H1 (cell line): ENCODE measurements at regions not wholly inside any gene's neighbourhood (a gene's known extent, or its start where the extent isn't known, plus 50 kb on each side); places are given as distances from the start of the nearest gene placed in this dataset.
A peak's percentile ranks its signal among the peaks of the same experiment; 100 is the strongest.

Experiments used
- CTCF ChIA-PET: fragments of 300-600 bp; sonication (Branson Sonifier 250); formaldehyde crosslinking; loops from one replicate; lab custom pipeline; 2021; ENCODE audit not compliant: partially characterized antibody; lab: Charles Lee
- POLR2A ChIA-PET: fragments of 300-600 bp; sonication (Branson Sonifier 250); formaldehyde crosslinking; loops from one replicate; lab custom pipeline; 2021; ENCODE audit warnings: inconsistent platforms; ENCODE audit not compliant: partially characterized antibody; lab: Charles Lee
- DNase-seq, 2 experiments: peaks; one replicate each; pipeline versions ENCODE4 v3.0.0 to v3.0.0-alpha.2; 2010 to 2022; ENCODE audit warnings: low spot score in 2 of 2, low read depth in 1 of 2, mixed read lengths in 1 of 2
- FAIRE-seq: peaks from 2 replicates; lab custom pipeline; 2011; peaks lifted over from hg19 to GRCh38; lab: Jason Lieb, UNC
- H2AFZ ChIP-seq: 2 replicates; pipeline ENCODE4 v1.8.1; 2012; ENCODE audit warnings: low read length, inconsistent platforms
- H2AK5ac ChIP-seq: 2 replicates; pipeline ENCODE4 v1.6.1; 2013; ENCODE audit warnings: low read depth, low read length
- H2BK120ac ChIP-seq: replicated peaks from 2 replicates; pipeline ENCODE3; 2013; ENCODE audit warnings: low read depth, low read length, inconsistent platforms
- H2BK12ac ChIP-seq: 2 replicates; pipeline ENCODE4 v1.6.1; 2013; ENCODE audit warnings: low read depth, low read length
- H2BK15ac ChIP-seq: 2 replicates; pipeline ENCODE4 v1.6.1; 2013; ENCODE audit warnings: low read length
- H2BK20ac ChIP-seq: 2 replicates; pipeline ENCODE4 v1.6.1; 2013; ENCODE audit warnings: low read length
- H2BK5ac ChIP-seq: 2 replicates; pipeline ENCODE4 v1.6.1; 2013; ENCODE audit warnings: low read depth, low read length
- H3K14ac ChIP-seq: 2 replicates; pipeline ENCODE4 v1.6.1; 2013; ENCODE audit warnings: inconsistent platforms; ENCODE audit not compliant: insufficient read length
- H3K18ac ChIP-seq: 2 replicates; pipeline ENCODE4 v1.6.1; 2013; ENCODE audit warnings: low read length; ENCODE audit errors: extremely low read depth
- H3K23ac ChIP-seq: 2 replicates; pipeline ENCODE4 v1.6.1; 2013; ENCODE audit warnings: inconsistent platforms; ENCODE audit not compliant: insufficient read length
- H3K23me2 ChIP-seq: 2 replicates; pipeline ENCODE4 v1.6.1; 2013; ENCODE audit warnings: low read depth, low read length
- H3K27ac ChIP-seq: 2 replicates; pipeline ENCODE4 v1.6.1; 2011; ENCODE audit warnings: low read depth, low read length, inconsistent platforms
- H3K27me3 ChIP-seq, 4 experiments: replicated peaks in 1 of 4; 1 replicate in 1 of 4; 2 replicates in 3 of 4; pipeline versions ENCODE4 v1.6.1 to v1.8.1; 2011 to 2013; ENCODE audit warnings: low read length in 3 of 4, mild to moderate bottlenecking in 3 of 4, inconsistent platforms in 2 of 4, mixed read lengths in 2 of 4, moderate library complexity in 1 of 4; ENCODE audit not compliant: control insufficient read depth in 3 of 4, insufficient read depth in 3 of 4; ENCODE audit errors: extremely low read depth in 1 of 4
- H3K36me3 ChIP-seq, 4 experiments: 2 replicates each; pipeline versions ENCODE4 v1.6.1 to v1.8.1; 2011 to 2013; ENCODE audit warnings: mild to moderate bottlenecking in 4 of 4, low read length in 3 of 4, moderate library complexity in 2 of 4, control low read depth in 1 of 4, inconsistent platforms in 1 of 4; ENCODE audit not compliant: insufficient read depth in 4 of 4, control insufficient read depth in 2 of 4
- H3K4ac ChIP-seq: replicated peaks from 2 replicates; pipeline ENCODE3; 2013; ENCODE audit warnings: low read length, low read depth, mixed read lengths, inconsistent platforms; ENCODE audit not compliant: insufficient read length
- H3K4me1 ChIP-seq, 4 experiments: replicated peaks in 1 of 4; 1 replicate in 1 of 4; 2 replicates in 3 of 4; pipeline versions ENCODE4 v1.6.1 to v1.8.1; 2011 to 2013; ENCODE audit warnings: low read length in 3 of 4, inconsistent platforms in 2 of 4, mixed read lengths in 1 of 4; ENCODE audit not compliant: insufficient read depth in 4 of 4, control insufficient read depth in 3 of 4
- H3K4me2 ChIP-seq, 2 experiments: 2 replicates each; pipeline versions ENCODE4 v1.6.1 to v1.8.1; 2011 to 2013; ENCODE audit warnings: low read depth in 2 of 2, low read length in 2 of 2, control low read depth in 1 of 2, inconsistent platforms in 1 of 2, mild to moderate bottlenecking in 1 of 2; ENCODE audit not compliant: insufficient read depth in 1 of 2
- H3K4me3 ChIP-seq, 4 experiments: fragments of 200-600, 300-600 bp in 1 of 4; sonication (generic), shearing (Covaris generic), sonication (Bioruptor Twin) in 1 of 4; 2 replicates each; pipeline versions ENCODE4 v1.5.1 to v1.8.1; 2011 to 2016; ENCODE audit warnings: low read length in 4 of 4, low read depth in 3 of 4, control low read depth in 2 of 4, inconsistent platforms in 2 of 4, mild to moderate bottlenecking in 2 of 4, mixed read lengths in 1 of 4, moderate library complexity in 1 of 4; ENCODE audit not compliant: insufficient read depth in 2 of 4; ENCODE audit errors: extremely low read depth in 1 of 4
- H3K56ac ChIP-seq: replicated peaks from 2 replicates; pipeline ENCODE3; 2013; ENCODE audit warnings: low read depth, mild to moderate bottlenecking, mixed read lengths, low read length, inconsistent platforms; ENCODE audit not compliant: insufficient read length
- H3K79me1 ChIP-seq: 2 replicates; pipeline ENCODE4 v1.6.1; 2013; ENCODE audit warnings: low read depth, low read length, control low read depth
- H3K79me2 ChIP-seq, 2 experiments: 2 replicates each; pipeline versions ENCODE4 v1.6.1 to v1.8.1; 2012 to 2013; ENCODE audit warnings: low read length in 2 of 2, mild to moderate bottlenecking in 2 of 2, inconsistent platforms in 1 of 2; ENCODE audit not compliant: insufficient read depth in 2 of 2, control insufficient read depth in 1 of 2
- H3K9ac ChIP-seq, 4 experiments: replicated peaks in 1 of 4; 1 replicate in 1 of 4; 2 replicates in 3 of 4; pipeline versions ENCODE4 v1.6.1 to v1.8.1; 2011 to 2013; ENCODE audit warnings: low read depth in 3 of 4, low read length in 3 of 4, control low read depth in 2 of 4, mild to moderate bottlenecking in 2 of 4, moderate library complexity in 2 of 4, inconsistent platforms in 1 of 4; ENCODE audit errors: extremely low read depth in 1 of 4
- H3K9me3 ChIP-seq, 2 experiments: 2 replicates each; pipeline versions ENCODE4 v1.6.1 to v1.8.1; 2012 to 2013; ENCODE audit warnings: mild to moderate bottlenecking in 2 of 2, moderate library complexity in 2 of 2, control low read depth in 1 of 2, inconsistent platforms in 1 of 2, low read depth in 1 of 2, low read length in 1 of 2, mixed read lengths in 1 of 2; ENCODE audit not compliant: insufficient read depth in 2 of 2
- H4K20me1 ChIP-seq, 2 experiments: replicated peaks in 1 of 2; 2 replicates each; pipeline versions ENCODE3 to v1.8.1; 2011 to 2013; ENCODE audit warnings: inconsistent platforms in 2 of 2, low read length in 2 of 2, mild to moderate bottlenecking in 1 of 2; ENCODE audit not compliant: insufficient read depth in 2 of 2, control insufficient read depth in 1 of 2
- H4K5ac ChIP-seq: 2 replicates; pipeline ENCODE4 v1.6.1; 2013; ENCODE audit warnings: low read length, low read depth, mixed read lengths, inconsistent platforms; ENCODE audit not compliant: insufficient read length
- H4K8ac ChIP-seq: 2 replicates; pipeline ENCODE4 v1.8.0; 2013; ENCODE audit warnings: mild to moderate bottlenecking, moderate library complexity, low read length, inconsistent platforms; ENCODE audit not compliant: insufficient read depth; ENCODE audit errors: extremely low read depth
- H4K91ac ChIP-seq: replicated peaks from 2 replicates; pipeline ENCODE3; 2013; ENCODE audit warnings: low read length, mixed read lengths, inconsistent platforms; ENCODE audit not compliant: insufficient read length
- BCL11A ChIP-seq, 2 experiments: IDR thresholded peaks; one replicate each; pipeline ENCODE4 v1.6.1; 2011; ENCODE audit warnings: low read depth in 2 of 2, low read length in 2 of 2, mild to moderate bottlenecking in 2 of 2
- GABPA ChIP-seq: IDR thresholded peaks from 2 replicates; pipeline ENCODE4 v1.6.1; 2011; ENCODE audit warnings: mild to moderate bottlenecking, low read length, moderate library complexity, borderline replicate concordance; ENCODE audit not compliant: insufficient read depth
- JUN ChIP-seq: IDR thresholded peaks from 2 replicates; pipeline ENCODE4 v1.6.1; 2011; ENCODE audit warnings: low read depth, mild to moderate bottlenecking, improper control_type of control experiment, low read length
- KDM1A ChIP-seq: fragments of 200-600, 300-600 bp; sonication (generic); IDR thresholded peaks from 2 replicates; pipeline ENCODE4 v1.7.1; 2016; ENCODE audit warnings: mild to moderate bottlenecking, low read length, borderline replicate concordance
- RXRA ChIP-seq: IDR thresholded peaks from 2 replicates; pipeline ENCODE4 v1.6.1; 2011; ENCODE audit warnings: low read depth, mild to moderate bottlenecking, low read length, moderate library complexity; ENCODE audit not compliant: insufficient read depth
- SIX5 ChIP-seq: IDR thresholded peaks from 2 replicates; pipeline ENCODE4 v1.6.1; 2011; ENCODE audit warnings: mild to moderate bottlenecking, low read depth, low read length
- SRF ChIP-seq: IDR thresholded peaks from 2 replicates; pipeline ENCODE4 v1.6.1; 2011; ENCODE audit warnings: mild to moderate bottlenecking, low read depth, low read length, moderate library complexity
- TBP ChIP-seq: IDR thresholded peaks from 2 replicates; pipeline ENCODE4 v1.6.1; 2011; ENCODE audit warnings: low read depth, low read length, improper control_type of control experiment
- TCF12 ChIP-seq: IDR thresholded peaks from 2 replicates; pipeline ENCODE4 v1.6.1; 2011; ENCODE audit warnings: low read depth, mild to moderate bottlenecking, low read length
- WGBS, 2 experiments: shearing (Covaris generic) in 1 of 2; methylation state at CpG; one replicate each; pipeline versions ENCODE4 v1.1.6 to v1.1.7; 2013 to 2015; ENCODE audit warnings: low lambda C conversion rate in 2 of 2, mixed read lengths in 2 of 2, inconsistent platforms in 1 of 2, low coverage in 1 of 2, missing lambda C conversion rate in 1 of 2; ENCODE audit not compliant: insufficient replicate concordance in 2 of 2, insufficient coverage in 1 of 2, insufficient read length in 1 of 2; ENCODE audit errors: extremely low coverage in 1 of 2, missing lambda C conversion rate in 1 of 2; 5-methylcytosine and 5-hydroxymethylcytosine counted together

- H2BK12ac ChIP-seq, result no peak overlapping the region
- no peak overlapping the region for H2BK5ac ChIP-seq
- ChIA-PET CTCF (no interaction called here), POLR2A (no interaction called here)
- WGBS, 2 experiments, result 93% methylated on average over 9 of the region's 9 CpGs; no CpG with 5 or more reads in 1 of the 2 experiments
- no peak overlapping the region for H2BK20ac ChIP-seq
- H3K9ac ChIP-seq, result no peak overlapping the region
- H4K91ac ChIP-seq, result no peak overlapping the region
- no peaks in the 10 kb centered on the region for H3K36me3 ChIP-seq
- no peaks in the 10 kb centered on the region for H3K79me1 ChIP-seq
- no peaks in the 10 kb centered on the region for H4K20me1 ChIP-seq
- H3K79me2 ChIP-seq, result no peaks in the 10 kb centered on the region
- no peak overlapping the region for H3K56ac ChIP-seq
- no peaks in the 10 kb centered on the region for H3K9me3 ChIP-seq
- no peak overlapping the region for H3K27ac ChIP-seq
- no peak overlapping the region for H3K4ac ChIP-seq
- no peak overlapping the region for H3K18ac ChIP-seq
- H3K14ac ChIP-seq, result no peak overlapping the region
- H3K27me3 ChIP-seq, result no peaks in the 10 kb centered on the region
- no peak overlapping the region for H2AK5ac ChIP-seq
- H3K4me3 ChIP-seq, result no peak overlapping the region
- H3K23me2 ChIP-seq, result no peaks in the 10 kb centered on the region; the same call in 1 of the 2 replicates
- no peak overlapping the region for H3K23ac ChIP-seq
- no peak for FAIRE-seq
- H2BK15ac ChIP-seq, result no peak overlapping the region
- H2BK120ac ChIP-seq, result no peak overlapping the region
- no peaks in the 10 kb centered on the region for H3K4me1 ChIP-seq
- H4K8ac ChIP-seq, result no peak overlapping the region
- H2AFZ ChIP-seq, result peak overlapping the region; percentile 57; the same call in 1 of the 2 replicates
- DNase-seq, result no peak
- no peak overlapping the region for H4K5ac ChIP-seq
- no peak overlapping the region for H3K4me2 ChIP-seq
- TF ChIP-seq TBP, result no peak
- no peak for TF ChIP-seq SIX5
- TF ChIP-seq BCL11A (IDR thresholded peaks at IDR 0.05; ENCODE audit: low read depth in 2 of 2, low read length in 2 of 2), result no peak
- TF ChIP-seq RXRA, result no peak
- TF ChIP-seq JUN, result no peak
- no peak for TF ChIP-seq KDM1A
- no peak for TF ChIP-seq SRF
- TF ChIP-seq GABPA, result no peak
- TF ChIP-seq TCF12, result no peak
These were observed 188.0 kb upstream of the PARD3B start for GRCh38 chr2:204357286-204357685.
